ENCODE measurements at regions not wholly inside any gene's neighbourhood (a gene's known extent, or its start where the extent isn't known, plus 50 kb on each side); places are given as distances from the start of the nearest gene placed in this dataset.

- no peaks in the 10 kb centered on the region for H3K9me3 ChIP-seq (ENCODE audit: control insufficient read depth in 1 of 2, low read length in 2 of 2)
These were observed 933.3 kb downstream of the GRID1 start for GRCh38 chr10:85433248-85433647.

GRCh38 chr10:85444868-85445267, 921.7 kb downstream of the GRID1 start:
- Histone ChIP-seq H3K9me3 (ENCODE audit: control insufficient read depth in 1 of 2, low read length in 2 of 2) (no peaks in the 10 kb centered on the region), H3K4me3 (ENCODE audit: low read length in 2 of 2) (no peak overlapping the region), H3K4me1 (ENCODE audit: insufficient read depth, low read length) (no peaks in the 10 kb centered on the region), H3K27ac (ENCODE audit: low read depth, low read length) (no peak overlapping the region), H3K36me3 (ENCODE audit: insufficient read depth, low read length) (no peaks in the 10 kb centered on the region), H3K27me3 (ENCODE audit: insufficient read depth, low read length) (no peaks in the 10 kb centered on the region)
- Mint-ChIP-seq H3K9me3 (no peaks in the 10 kb centered on the region), H3K4me1 (no peaks in the 10 kb centered on the region), H3K27ac (no peak overlapping the region), H3K27me3 (peaks cover 2% of the 10 kb centered on the region in 2 donors), H3K4me3 (no peak overlapping the region), H3K36me3 (no peaks in the 10 kb centered on the region)
- ChIA-PET POLR2A (ENCODE audit: partially characterized antibody) (no interaction called here), CTCF (ENCODE audit: partially characterized antibody) (no interaction called here)
- intact Hi-C loops (cut with micrococcal nuclease) = no loop called here
- no peak for DNase-seq

More at GRCh38 chr10:85433248-85433647, 933.3 kb downstream of the GRID1 start:
- H3K36me3 ChIP-seq (ENCODE audit: insufficient read depth, low read length) = no peaks in the 10 kb centered on the region
- H3K4me3 ChIP-seq (ENCODE audit: low read length in 2 of 2) = no peak overlapping the region
- Mint-ChIP-seq H3K27ac (no peak overlapping the region), H3K36me3 (no peaks in the 10 kb centered on the region), H3K9me3 (peaks cover 0 to 3% (median 0%) of the 10 kb centered on the region in 8 donors), H3K4me1 (no peaks in the 10 kb centered on the region), H3K4me3 (no peak overlapping the region), H3K27me3 (peaks cover 2 to 3% of the 10 kb centered on the region in 2 donors)
- ChIA-PET POLR2A (ENCODE audit: partially characterized antibody) (no interaction called here), CTCF (ENCODE audit: partially characterized antibody) (no interaction called here)
- no peak overlapping the region for H3K27ac ChIP-seq (ENCODE audit: low read depth, low read length)
- no peaks in the 10 kb centered on the region for H3K4me1 ChIP-seq (ENCODE audit: insufficient read depth, low read length)
- no peaks in the 10 kb centered on the region for H3K27me3 ChIP-seq (ENCODE audit: insufficient read depth, low read length)
- DNase-seq = no peak
- intact Hi-C loops (cut with micrococcal nuclease) = no loop called here

- Mint-ChIP-seq H3K4me1 (no peaks in the 10 kb centered on the region), H3K9me3 (no peaks in the 10 kb centered on the region), H3K36me3 (no peaks in the 10 kb centered on the region), H3K4me3 (no peak overlapping the region), H3K27ac (no peak overlapping the region), H3K27me3 (peaks cover 2% of the 10 kb centered on the region in 2 donors)
- ChIA-PET CTCF (ENCODE audit: partially characterized antibody) (no interaction called here), POLR2A (ENCODE audit: partially characterized antibody) (no interaction called here)
- no peaks in the 10 kb centered on the region for H3K4me1 ChIP-seq (ENCODE audit: insufficient read depth, low read length)
- no peaks in the 10 kb centered on the region for H3K9me3 ChIP-seq (ENCODE audit: control insufficient read depth in 1 of 2, low read length in 2 of 2)
- H3K4me3 ChIP-seq (ENCODE audit: low read length in 2 of 2) = no peak overlapping the region
- no peak overlapping the region for H3K27ac ChIP-seq (ENCODE audit: low read depth, low read length)
- no peaks in the 10 kb centered on the region for H3K27me3 ChIP-seq (ENCODE audit: insufficient read depth, low read length)
- no peaks in the 10 kb centered on the region for H3K36me3 ChIP-seq (ENCODE audit: insufficient read depth, low read length)
- no peak for DNase-seq
- intact Hi-C loops (cut with micrococcal nuclease) = no loop called here
These were observed 920.9 kb downstream of the GRID1 start for GRCh38 chr10:85445702-85446101.

- Mint-ChIP-seq H3K4me3 (no peak overlapping the region), H3K36me3 (no peaks in the 10 kb centered on the region), H3K27me3 (peaks cover 0 to 2% of the 10 kb centered on the region in 2 donors), H3K9me3 (no peaks in the 10 kb centered on the region), H3K27ac (no peak overlapping the region), H3K4me1 (no peaks in the 10 kb centered on the region)
- no peaks in the 10 kb centered on the region for H3K27me3 ChIP-seq (ENCODE audit: insufficient read depth, low read length)
- ChIA-PET POLR2A (ENCODE audit: partially characterized antibody) (no interaction called here), CTCF (ENCODE audit: partially characterized antibody) (interaction anchor here (0.6 kb wide), 1 partner anchor 32 kb away, joined by 3 read pairs; no protein-coding TSS in a partner anchor)
- DNase-seq = no peak
- intact Hi-C loops (cut with micrococcal nuclease) = no loop called here
- no peaks in the 10 kb centered on the region for H3K36me3 ChIP-seq (ENCODE audit: insufficient read depth, low read length)
- no peaks in the 10 kb centered on the region for H3K9me3 ChIP-seq (ENCODE audit: control insufficient read depth in 1 of 2, low read length in 2 of 2)
- H3K4me3 ChIP-seq (ENCODE audit: low read length in 2 of 2) = no peak overlapping the region
- H3K4me1 ChIP-seq (ENCODE audit: insufficient read depth, low read length) = no peaks in the 10 kb centered on the region
- H3K27ac ChIP-seq (ENCODE audit: low read depth, low read length) = no peak overlapping the region
These were observed 919.8 kb downstream of the GRID1 start for GRCh38 chr10:85446827-85447226.

- Mint-ChIP-seq H3K27ac (no peak overlapping the region), H3K36me3 (no peaks in the 10 kb centered on the region), H3K4me3 (no peak overlapping the region), H3K4me1 (no peaks in the 10 kb centered on the region), H3K27me3 (peaks cover 0 to 5% of the 10 kb centered on the region in 2 donors), H3K9me3 (no peaks in the 10 kb centered on the region)
- no peak overlapping the region for H3K4me3 ChIP-seq (ENCODE audit: low read length in 2 of 2)
- intact Hi-C loops (cut with micrococcal nuclease) = no loop called here
- H3K27ac ChIP-seq (ENCODE audit: low read depth, low read length) = no peak overlapping the region
- H3K9me3 ChIP-seq (ENCODE audit: control insufficient read depth in 1 of 2, low read length in 2 of 2) = no peaks in the 10 kb centered on the region
- ChIA-PET POLR2A (ENCODE audit: partially characterized antibody) (no interaction called here), CTCF (ENCODE audit: partially characterized antibody) (no interaction called here)
- no peaks in the 10 kb centered on the region for H3K4me1 ChIP-seq (ENCODE audit: insufficient read depth, low read length)
- DNase-seq = no peak
- peaks cover 5% of the 10 kb centered on the region for H3K27me3 ChIP-seq (ENCODE audit: insufficient read depth, low read length)
- no peaks in the 10 kb centered on the region for H3K36me3 ChIP-seq (ENCODE audit: insufficient read depth, low read length)
These were observed 918.9 kb downstream of the GRID1 start for GRCh38 chr10:85447690-85448089.

DNA sequence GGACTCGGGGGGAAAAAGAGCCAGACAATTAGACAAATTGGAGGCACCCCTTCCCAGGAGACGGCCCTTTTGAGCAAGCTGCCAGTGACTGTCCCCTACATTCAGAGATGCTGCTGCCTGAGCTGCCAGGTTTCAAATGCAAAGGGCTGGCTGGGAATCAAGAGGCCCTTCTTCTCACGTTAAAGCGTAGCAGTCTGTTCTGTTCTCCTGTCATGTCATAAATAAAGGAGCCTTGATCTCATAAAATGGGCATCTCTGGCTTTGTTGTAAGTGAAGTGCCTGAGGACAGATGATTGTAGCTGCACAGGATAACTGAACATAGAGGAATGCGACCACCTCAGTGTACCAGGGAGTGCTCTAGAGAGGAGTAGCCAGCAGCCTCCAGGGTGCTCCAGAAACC, 917.9 kb downstream of the GRID1 start:
- Histone ChIP-seq H3K4me1 (ENCODE audit: insufficient read depth, low read length) (no peaks in the 10 kb centered on the region), H3K9me3 (ENCODE audit: control insufficient read depth in 1 of 2, low read length in 2 of 2) (no peaks in the 10 kb centered on the region), H3K27me3 (ENCODE audit: insufficient read depth, low read length) (peaks cover 5% of the 10 kb centered on the region), H3K27ac (ENCODE audit: low read depth, low read length) (no peak overlapping the region), H3K4me3 (ENCODE audit: low read length in 2 of 2) (no peak overlapping the region), H3K36me3 (ENCODE audit: insufficient read depth, low read length) (no peaks in the 10 kb centered on the region)
- Mint-ChIP-seq H3K27ac (no peak overlapping the region), H3K36me3 (no peaks in the 10 kb centered on the region), H3K9me3 (no peaks in the 10 kb centered on the region), H3K4me3 (no peak overlapping the region), H3K27me3 (peaks cover 0 to 5% of the 10 kb centered on the region in 2 donors), H3K4me1 (no peaks in the 10 kb centered on the region)
- ChIA-PET POLR2A (ENCODE audit: partially characterized antibody) (no interaction called here), CTCF (ENCODE audit: partially characterized antibody) (no interaction called here)
- DNase-seq = no peak
- intact Hi-C loops (cut with micrococcal nuclease) = no loop called here

DNA sequence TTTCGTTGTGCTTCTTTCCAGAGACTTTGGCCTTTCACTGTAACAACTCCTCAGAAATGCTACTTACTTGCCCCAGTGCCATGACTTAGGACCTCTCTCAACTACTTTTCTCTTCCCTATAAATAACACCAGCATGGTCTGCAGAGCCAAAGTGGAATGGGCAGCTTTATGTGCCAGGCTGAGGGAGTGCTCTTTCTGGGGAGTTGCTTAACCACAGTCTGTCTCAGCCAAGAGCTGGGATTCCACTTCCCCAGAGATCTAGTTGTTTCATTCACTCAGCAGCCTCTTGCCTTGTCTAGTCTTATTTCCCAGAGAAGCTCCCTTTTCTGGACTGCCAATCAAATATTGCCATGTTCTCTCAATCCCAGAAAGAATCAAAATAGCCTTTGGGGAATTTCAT, 912.2 kb downstream of the GRID1 start:
- Mint-ChIP-seq H3K4me3 (no peak overlapping the region), H3K9me3 (no peaks in the 10 kb centered on the region), H3K4me1 (no peaks in the 10 kb centered on the region), H3K27me3 (peaks cover 0 to 7% of the 10 kb centered on the region in 2 donors), H3K27ac (no peak overlapping the region), H3K36me3 (no peaks in the 10 kb centered on the region)
- DNase-seq = no peak
- Histone ChIP-seq H3K27me3 (ENCODE audit: insufficient read depth, low read length) (peaks cover 5% of the 10 kb centered on the region), H3K4me1 (ENCODE audit: insufficient read depth, low read length) (no peaks in the 10 kb centered on the region), H3K36me3 (ENCODE audit: insufficient read depth, low read length) (no peaks in the 10 kb centered on the region), H3K4me3 (ENCODE audit: low read length in 2 of 2) (no peak overlapping the region), H3K27ac (ENCODE audit: low read depth, low read length) (no peak overlapping the region), H3K9me3 (ENCODE audit: control insufficient read depth in 1 of 2, low read length in 2 of 2) (no peaks in the 10 kb centered on the region)
- ChIA-PET POLR2A (ENCODE audit: partially characterized antibody) (no interaction called here), CTCF (ENCODE audit: partially characterized antibody) (no interaction called here)
- intact Hi-C loops (cut with micrococcal nuclease) = no loop called here

GRCh38 chr10:85457191-85457590, 909.4 kb downstream of the GRID1 start:
- no peaks in the 10 kb centered on the region for H3K9me3 ChIP-seq (ENCODE audit: control insufficient read depth in 1 of 2, low read length in 2 of 2)
- no peaks in the 10 kb centered on the region for H3K9me3 Mint-ChIP-seq
- no peak overlapping the region for H3K4me3 ChIP-seq (ENCODE audit: low read length in 2 of 2)
- peaks cover 5% of the 10 kb centered on the region for H3K27me3 ChIP-seq (ENCODE audit: insufficient read depth, low read length)
- H3K4me3 Mint-ChIP-seq = no peak overlapping the region
- intact Hi-C loops (cut with micrococcal nuclease) = no loop called here
- H3K27ac Mint-ChIP-seq = no peak overlapping the region
- POLR2A ChIA-PET (ENCODE audit: partially characterized antibody) = no interaction called here
- no peak for DNase-seq
- peaks cover 4 to 8% of the 10 kb centered on the region in 2 donors for H3K27me3 Mint-ChIP-seq
- H3K36me3 Mint-ChIP-seq = no peaks in the 10 kb centered on the region
- no peaks in the 10 kb centered on the region for H3K4me1 Mint-ChIP-seq
- no peak overlapping the region for H3K27ac ChIP-seq (ENCODE audit: low read depth, low read length)
- H3K36me3 ChIP-seq (ENCODE audit: insufficient read depth, low read length) = no peaks in the 10 kb centered on the region
- CTCF ChIA-PET (ENCODE audit: partially characterized antibody) = no interaction called here
- no peaks in the 10 kb centered on the region for H3K4me1 ChIP-seq (ENCODE audit: insufficient read depth, low read length)

Measured in CD4-positive, alpha-beta memory T cell (primary cell).